ENCODE measurements at regions not wholly inside any gene's neighbourhood (a gene's known extent, or its start where the extent isn't known, plus 50 kb on each side); places are given as distances from the start of the nearest gene placed in this dataset.

- no peak overlapping the region for H3K4me3 ChIP-seq (ENCODE audit: low read depth, low read length)
- no peak for TF ChIP-seq CTCF (IDR thresholded peaks at IDR 0.05; ENCODE audit: low read depth, low read length)
These were observed 105.1 kb upstream of the SMIM23 start for GRCh38 chr5:171680485-171680884.

GRCh38 chr5:171681061-171681460 lies 104.6 kb upstream of the SMIM23 start:
- no peak for TF ChIP-seq CTCF (IDR thresholded peaks at IDR 0.05; ENCODE audit: low read depth, low read length)
- no peak overlapping the region for H3K4me3 ChIP-seq (ENCODE audit: low read depth, low read length)

GRCh38 chr5:171681677-171682076 lies 103.9 kb upstream of the SMIM23 start:
- no peak overlapping the region for H3K4me3 ChIP-seq (ENCODE audit: low read depth, low read length)
- no peak for TF ChIP-seq CTCF (IDR thresholded peaks at IDR 0.05; ENCODE audit: low read depth, low read length)

GRCh38 chr5:171682801-171683200 lies 102.8 kb upstream of the SMIM23 start:
- H3K4me3 ChIP-seq (ENCODE audit: low read depth, low read length), result no peak overlapping the region
- no peak for TF ChIP-seq CTCF (IDR thresholded peaks at IDR 0.05; ENCODE audit: low read depth, low read length)

GRCh38 chr5:171684169-171684568 lies 101.4 kb upstream of the SMIM23 start:
- no peak for TF ChIP-seq CTCF (IDR thresholded peaks at IDR 0.05; ENCODE audit: low read depth, low read length)

GRCh38 chr5:171688696-171689495 lies 96.7 kb upstream of the SMIM23 start:
- H3K4me3 ChIP-seq (ENCODE audit: low read depth, low read length), result no peak overlapping the region
- no peak for TF ChIP-seq CTCF (IDR thresholded peaks at IDR 0.05; ENCODE audit: low read depth, low read length)

More at GRCh38 chr5:171684169-171684568, 101.4 kb upstream of the SMIM23 start:
- H3K4me3 ChIP-seq (ENCODE audit: low read depth, low read length), result no peak overlapping the region

GRCh38 chr5:171689853-171690417 lies 95.7 kb upstream of the SMIM23 start:
- H3K4me3 ChIP-seq (ENCODE audit: low read depth, low read length), result no peak overlapping the region
- TF ChIP-seq CTCF (IDR thresholded peaks at IDR 0.05; ENCODE audit: low read depth, low read length), result no peak

Measured in WI38 (cell line).